ENCODE measurements at regions not wholly inside any gene's neighbourhood (a gene's known extent, or its start where the extent isn't known, plus 50 kb on each side); places are given as distances from the start of the nearest gene placed in this dataset.

DNA sequence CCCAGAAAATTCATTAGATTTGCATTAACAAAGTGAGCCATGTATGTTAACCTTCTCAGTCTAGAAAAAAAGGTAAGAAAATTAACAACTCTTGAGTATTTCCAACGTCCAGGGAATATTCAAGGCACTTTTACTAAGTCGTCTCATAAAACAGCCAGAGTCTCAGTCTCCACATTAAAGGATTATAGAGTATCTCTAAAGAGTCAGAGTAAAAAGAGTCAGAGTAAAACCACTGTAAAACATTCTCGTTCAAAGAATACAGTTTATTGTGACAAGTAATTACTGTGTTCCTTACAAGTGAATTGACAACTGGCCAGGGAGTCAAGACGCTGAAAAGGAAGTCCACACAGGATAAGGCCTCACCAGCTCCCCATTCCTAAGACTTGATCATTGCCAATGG is 97.2 kb upstream of the ISL1 start:
- TF ChIP-seq, protein P1, sequence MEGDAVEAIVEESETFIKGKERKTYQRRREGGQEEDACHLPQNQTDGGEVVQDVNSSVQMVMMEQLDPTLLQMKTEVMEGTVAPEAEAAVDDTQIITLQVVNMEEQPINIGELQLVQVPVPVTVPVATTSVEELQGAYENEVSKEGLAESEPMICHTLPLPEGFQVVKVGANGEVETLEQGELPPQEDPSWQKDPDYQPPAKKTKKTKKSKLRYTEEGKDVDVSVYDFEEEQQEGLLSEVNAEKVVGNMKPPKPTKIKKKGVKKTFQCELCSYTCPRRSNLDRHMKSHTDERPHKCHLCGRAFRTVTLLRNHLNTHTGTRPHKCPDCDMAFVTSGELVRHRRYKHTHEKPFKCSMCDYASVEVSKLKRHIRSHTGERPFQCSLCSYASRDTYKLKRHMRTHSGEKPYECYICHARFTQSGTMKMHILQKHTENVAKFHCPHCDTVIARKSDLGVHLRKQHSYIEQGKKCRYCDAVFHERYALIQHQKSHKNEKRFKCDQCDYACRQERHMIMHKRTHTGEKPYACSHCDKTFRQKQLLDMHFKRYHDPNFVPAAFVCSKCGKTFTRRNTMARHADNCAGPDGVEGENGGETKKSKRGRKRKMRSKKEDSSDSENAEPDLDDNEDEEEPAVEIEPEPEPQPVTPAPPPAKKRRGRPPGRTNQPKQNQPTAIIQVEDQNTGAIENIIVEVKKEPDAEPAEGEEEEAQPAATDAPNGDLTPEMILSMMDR (IDR thresholded peaks at IDR 0.05), result no peak
- TF ChIP-seq POLR2A (IDR thresholded peaks at IDR 0.05), result no peak
